K562 (cell line): ENCODE measurements at regions not wholly inside any gene's neighbourhood (a gene's known extent, or its start where the extent isn't known, plus 50 kb on each side); places are given as distances from the start of the nearest gene placed in this dataset.

ENCODE experiments used
- CREB1 ChIP-seq, 2 experiments: sonication (generic) in 1 of 2; formaldehyde crosslinking in 1 of 2; IDR thresholded peaks; 2 replicates each; pipeline versions ENCODE4 v1.6.1 to v1.8.0; 2012 to 2022; ENCODE audit warnings: inconsistent platforms in 1 of 2, mild to moderate bottlenecking in 1 of 2, missing genetic modification reagents in 1 of 2, moderate library complexity in 1 of 2
- GABPA ChIP-seq: fragments of 200-800 bp; sonication (Bioruptor generic); conservative IDR thresholded peaks from 2 replicates; pipeline ENCODE4 v1.6.1; 2016; ENCODE audit warnings: low read depth, missing genetic modification characterization, missing compliant biosample characterization
- NCOA6 ChIP-seq: fragments of 450-650 bp; IDR thresholded peaks from 2 replicates; pipeline ENCODE4 v1.6.1; 2017; ENCODE audit warnings: mild to moderate bottlenecking
- PHB2 ChIP-seq: fragments of 450-650 bp; IDR thresholded peaks from 2 replicates; pipeline ENCODE4 v1.6.1; 2017; ENCODE audit warnings: low read depth
- SOX6 ChIP-seq: fragments of 450-650 bp; IDR thresholded peaks from 2 replicates; pipeline ENCODE4 v1.6.1; 2014; ENCODE audit warnings: mild to moderate bottlenecking
- ZNF143 ChIP-seq: sonication (generic); formaldehyde crosslinking; IDR thresholded peaks from 2 replicates; pipeline ENCODE4 v1.9.0; 2022; ENCODE audit warnings: mild to moderate bottlenecking, missing genetic modification reagents
- ZNF174 ChIP-seq: fragments of 250-450 bp; sonication (Bioruptor Pico); IDR thresholded peaks from 2 replicates; pipeline ENCODE4 v1.4.0; 2020; ENCODE audit warnings: mild to moderate bottlenecking
- ZNF699 ChIP-seq: fragments of 250-450 bp; sonication (Bioruptor Pico); IDR thresholded peaks from 2 replicates; pipeline ENCODE4 v1.8.0; 2021; ENCODE audit warnings: mild to moderate bottlenecking, moderate library complexity; ENCODE audit not compliant: insufficient replicate concordance
- TF ChIP-seq, protein P1 (sequence below): fragments of 450-650 bp; IDR thresholded peaks from 2 replicates; pipeline ENCODE4 v1.6.1; 2017; ENCODE audit warnings: antibody characterized with exemption
- TF ChIP-seq, protein P2 (sequence below), 2 experiments: fragments of 450-650 bp in 1 of 2; sonication (generic) in 1 of 2; formaldehyde crosslinking in 1 of 2; IDR thresholded peaks in 1 of 2; conservative IDR thresholded peaks in 1 of 2; 2 replicates each; pipeline versions ENCODE4 v1.6.1 to v1.8.1; 2016 to 2023; ENCODE audit warnings: mild to moderate bottlenecking in 2 of 2, moderate library complexity in 2 of 2, inconsistent platforms in 1 of 2, missing genetic modification reagents in 1 of 2

DNA sequence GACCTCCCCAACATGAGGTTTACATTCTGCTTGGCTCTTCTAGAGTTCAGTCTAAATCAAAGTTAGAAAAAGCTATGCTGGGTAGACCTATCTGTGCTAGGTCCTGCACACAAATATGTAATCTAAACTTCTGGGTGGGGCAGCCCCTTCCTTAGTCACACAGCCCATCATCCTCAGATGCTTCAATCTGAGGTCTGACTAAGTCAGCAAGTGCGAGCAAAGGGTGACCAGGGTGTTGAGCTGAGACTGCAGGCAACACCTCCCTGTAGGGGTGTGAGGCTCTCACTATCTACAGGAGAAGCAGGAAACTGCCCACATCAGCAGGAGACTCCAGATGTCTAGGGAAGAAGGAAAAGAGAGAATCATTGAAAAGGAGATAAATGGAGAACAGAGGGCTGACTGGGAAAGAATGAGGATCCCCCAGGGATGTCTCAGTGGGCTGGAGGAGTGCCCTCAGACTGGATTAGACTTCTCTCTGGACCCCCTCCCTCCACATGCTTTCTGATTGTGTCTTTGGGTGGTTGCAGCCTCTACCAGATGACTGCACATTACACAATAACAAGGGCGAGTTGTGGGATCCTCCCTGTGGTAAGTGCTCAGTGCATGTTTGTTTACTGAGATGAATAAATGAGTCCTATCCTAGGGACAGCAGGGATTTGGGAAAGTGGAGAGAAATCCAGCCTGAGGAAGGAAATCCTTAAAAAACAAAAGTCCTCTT lies 266.2 kb upstream of the PLET1 start:
- TF ChIP-seq CREB1 (IDR thresholded peaks at IDR 0.05) (no peak), CREB1 (CRISPR knock-in tag; IDR thresholded peaks at IDR 0.05) (no peak), ZNF699 (CRISPR knock-in tag) (no peak), SOX6 (no peak), NCOA6 (no peak), PHB2 (no peak), GABPA (tag) (no peak), ZNF143 (no peak), ZNF174 (CRISPR knock-in tag) (no peak)
- TF ChIP-seq, protein P1, sequence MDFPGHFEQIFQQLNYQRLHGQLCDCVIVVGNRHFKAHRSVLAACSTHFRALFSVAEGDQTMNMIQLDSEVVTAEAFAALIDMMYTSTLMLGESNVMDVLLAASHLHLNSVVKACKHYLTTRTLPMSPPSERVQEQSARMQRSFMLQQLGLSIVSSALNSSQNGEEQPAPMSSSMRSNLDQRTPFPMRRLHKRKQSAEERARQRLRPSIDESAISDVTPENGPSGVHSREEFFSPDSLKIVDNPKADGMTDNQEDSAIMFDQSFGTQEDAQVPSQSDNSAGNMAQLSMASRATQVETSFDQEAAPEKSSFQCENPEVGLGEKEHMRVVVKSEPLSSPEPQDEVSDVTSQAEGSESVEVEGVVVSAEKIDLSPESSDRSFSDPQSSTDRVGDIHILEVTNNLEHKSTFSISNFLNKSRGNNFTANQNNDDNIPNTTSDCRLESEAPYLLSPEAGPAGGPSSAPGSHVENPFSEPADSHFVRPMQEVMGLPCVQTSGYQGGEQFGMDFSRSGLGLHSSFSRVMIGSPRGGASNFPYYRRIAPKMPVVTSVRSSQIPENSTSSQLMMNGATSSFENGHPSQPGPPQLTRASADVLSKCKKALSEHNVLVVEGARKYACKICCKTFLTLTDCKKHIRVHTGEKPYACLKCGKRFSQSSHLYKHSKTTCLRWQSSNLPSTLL = no peak
- TF ChIP-seq, protein P2, sequence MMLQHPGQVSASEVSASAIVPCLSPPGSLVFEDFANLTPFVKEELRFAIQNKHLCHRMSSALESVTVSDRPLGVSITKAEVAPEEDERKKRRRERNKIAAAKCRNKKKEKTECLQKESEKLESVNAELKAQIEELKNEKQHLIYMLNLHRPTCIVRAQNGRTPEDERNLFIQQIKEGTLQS (IDR thresholded peaks at IDR 0.05) = no peak
- TF ChIP-seq, protein P2 (CRISPR knock-in tag; conservative IDR thresholded peaks at IDR 0.05) = no peak
